ENCODE measurements at regions not wholly inside any gene's neighbourhood (a gene's known extent, or its start where the extent isn't known, plus 50 kb on each side); places are given as distances from the start of the nearest gene placed in this dataset.
A peak's percentile ranks its signal among the peaks of the same experiment; 100 is the strongest.

- DNase-seq = no peak
Observed at GRCh38 chr10:4332764-4333458, 493.1 kb upstream of the AKR1E2 start.

- DNase-seq = no peak
Observed at GRCh38 chr10:4331150-4331549, 494.9 kb upstream of the AKR1E2 start.

GRCh38 chr10:4330636-4331035, 495.4 kb upstream of the AKR1E2 start:
- no peak for DNase-seq

- DNase-seq = no peak
Observed at GRCh38 chr10:4329225-4329624, 496.8 kb upstream of the AKR1E2 start.

- no peak for DNase-seq
Observed at GRCh38 chr10:4326647-4327046, 499.4 kb upstream of the AKR1E2 start.

GRCh38 chr10:4319870-4320367, 506.1 kb upstream of the AKR1E2 start:
- DNase-seq = no peak

GRCh38 chr10:4316161-4316810, 509.7 kb upstream of the AKR1E2 start:
- peak; percentile 51 for DNase-seq

GRCh38 chr10:4315551-4315950, 510.5 kb upstream of the AKR1E2 start:
- no peak for DNase-seq

- no peak for DNase-seq
Observed at GRCh38 chr10:4313051-4313450, 513.0 kb upstream of the AKR1E2 start.

GRCh38 chr10:4312051-4312835, 513.8 kb upstream of the AKR1E2 start:
- no peak for DNase-seq

- DNase-seq = no peak
Observed at GRCh38 chr10:4310172-4310571, 515.8 kb upstream of the AKR1E2 start.

GRCh38 chr10:4307910-4308309, 518.1 kb upstream of the AKR1E2 start:
- no peak for DNase-seq

- DNase-seq = no peak
Observed at GRCh38 chr10:4306871-4307270, 519.1 kb upstream of the AKR1E2 start.

- no peak for DNase-seq
Observed at GRCh38 chr10:4303045-4303444, 518.0 kb upstream of the KLF6 start.

GRCh38 chr10:4301291-4302045, 516.5 kb upstream of the KLF6 start:
- DNase-seq = no peak

- no peak for DNase-seq
Observed at GRCh38 chr10:4296161-4296560, 511.2 kb upstream of the KLF6 start.

GRCh38 chr10:4294996-4295792, 510.2 kb upstream of the KLF6 start:
- no peak for DNase-seq

GRCh38 chr10:4294271-4294670, 509.3 kb upstream of the KLF6 start:
- DNase-seq = no peak

GRCh38 chr10:4291990-4292389, 507.0 kb upstream of the KLF6 start:
- no peak for DNase-seq

GRCh38 chr10:4285121-4285520, 500.1 kb upstream of the KLF6 start:
- DNase-seq = no peak

- no peak for DNase-seq
Observed at GRCh38 chr10:4283846-4284610, 499.0 kb upstream of the KLF6 start.

Data from T1000 (cell line).